Fibroblast of pulmonary artery (primary cell): ENCODE measurements at regions not wholly inside any gene's neighbourhood (a gene's known extent, or its start where the extent isn't known, plus 50 kb on each side); places are given as distances from the start of the nearest gene placed in this dataset.

Experiments used
- DNase-seq: peaks from one replicate; pipeline ENCODE4 v3.0.0-alpha.2; 2010; ENCODE audit warnings: low read depth
- H3K4me3 ChIP-seq: replicated peaks from 2 replicates; pipeline ENCODE4 v1.5.1; 2011; ENCODE audit warnings: low read depth, mild to moderate bottlenecking, control low read depth, low read length, moderate library complexity
- TF ChIP-seq, protein P1 (sequence below): IDR thresholded peaks from 2 replicates; pipeline ENCODE4 v1.5.1; 2011; ENCODE audit warnings: mild to moderate bottlenecking, control low read depth, low read length, inconsistent platforms; ENCODE audit errors: missing control alignments

GRCh38 chr13:42498521-42498920 is 75.4 kb upstream of the TNFSF11 start:
- H3K4me3 ChIP-seq = no peak overlapping the region
- TF ChIP-seq, protein P1, sequence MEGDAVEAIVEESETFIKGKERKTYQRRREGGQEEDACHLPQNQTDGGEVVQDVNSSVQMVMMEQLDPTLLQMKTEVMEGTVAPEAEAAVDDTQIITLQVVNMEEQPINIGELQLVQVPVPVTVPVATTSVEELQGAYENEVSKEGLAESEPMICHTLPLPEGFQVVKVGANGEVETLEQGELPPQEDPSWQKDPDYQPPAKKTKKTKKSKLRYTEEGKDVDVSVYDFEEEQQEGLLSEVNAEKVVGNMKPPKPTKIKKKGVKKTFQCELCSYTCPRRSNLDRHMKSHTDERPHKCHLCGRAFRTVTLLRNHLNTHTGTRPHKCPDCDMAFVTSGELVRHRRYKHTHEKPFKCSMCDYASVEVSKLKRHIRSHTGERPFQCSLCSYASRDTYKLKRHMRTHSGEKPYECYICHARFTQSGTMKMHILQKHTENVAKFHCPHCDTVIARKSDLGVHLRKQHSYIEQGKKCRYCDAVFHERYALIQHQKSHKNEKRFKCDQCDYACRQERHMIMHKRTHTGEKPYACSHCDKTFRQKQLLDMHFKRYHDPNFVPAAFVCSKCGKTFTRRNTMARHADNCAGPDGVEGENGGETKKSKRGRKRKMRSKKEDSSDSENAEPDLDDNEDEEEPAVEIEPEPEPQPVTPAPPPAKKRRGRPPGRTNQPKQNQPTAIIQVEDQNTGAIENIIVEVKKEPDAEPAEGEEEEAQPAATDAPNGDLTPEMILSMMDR = no peak
- DNase-seq = no peak
